Amniotic epithelial cell (primary cell): ENCODE measurements at regions not wholly inside any gene's neighbourhood (a gene's known extent, or its start where the extent isn't known, plus 50 kb on each side); places are given as distances from the start of the nearest gene placed in this dataset.
A peak's percentile ranks its signal among the peaks of the same experiment; 100 is the strongest.
"Not testable (repeated sequence)": the region's sequence is repeated elsewhere in the genome, so short reads cannot be mapped to it uniquely, and the experiment has no call there.

Experiments
- DNase-seq: peaks from one replicate; pipeline ENCODE4 v3.0.0-alpha.2; 2010; ENCODE audit warnings: low read depth

GRCh38 chr2:8370258-8370802, 311.5 kb upstream of the ID2 start:
- no peak for DNase-seq

GRCh38 chr2:8371653-8372052, 310.2 kb upstream of the ID2 start:
- DNase-seq = no peak

- DNase-seq = no peak
Measured at GRCh38 chr2:8374782-8375181, 307.1 kb upstream of the ID2 start.

- DNase-seq = no peak
Measured at GRCh38 chr2:8376603-8377410, 305.0 kb upstream of the ID2 start.

DNA sequence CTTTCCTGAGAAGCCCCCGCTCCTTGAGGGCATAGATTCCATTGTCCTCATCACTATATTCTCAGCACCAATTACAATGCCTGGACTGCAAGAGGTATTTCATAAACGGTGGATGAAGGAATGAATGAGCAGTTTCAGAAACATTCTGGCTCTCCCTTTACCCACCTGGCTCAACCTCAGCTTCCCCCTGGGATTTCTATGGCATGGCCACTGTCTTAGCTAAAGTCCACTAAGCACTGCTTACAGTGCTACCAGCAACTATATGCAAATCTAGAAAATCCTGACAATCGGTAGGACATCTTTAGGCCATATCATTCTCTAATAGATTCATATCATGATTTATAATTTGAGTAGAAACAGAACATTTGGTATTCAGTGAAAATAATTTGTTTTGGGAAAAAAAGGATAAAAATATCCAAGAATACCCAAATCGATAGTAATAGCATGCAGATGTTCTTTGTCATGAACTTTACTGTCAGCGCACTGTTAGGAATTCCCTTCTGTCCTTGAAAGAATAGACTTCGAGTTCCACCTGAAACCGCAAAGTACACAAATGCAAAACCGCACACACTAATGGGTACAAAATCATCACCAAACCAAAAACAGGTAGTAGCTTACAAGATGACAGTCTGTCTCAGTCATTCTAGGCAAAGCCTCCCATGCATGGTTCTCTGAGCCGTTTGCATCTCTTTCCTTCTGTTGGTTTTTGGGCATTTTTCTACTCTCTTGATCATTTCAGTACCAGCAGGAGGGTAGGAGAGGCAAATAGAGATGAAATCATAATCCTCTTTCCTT, 303.6 kb upstream of the ID2 start:
- DNase-seq = no peak

DNA sequence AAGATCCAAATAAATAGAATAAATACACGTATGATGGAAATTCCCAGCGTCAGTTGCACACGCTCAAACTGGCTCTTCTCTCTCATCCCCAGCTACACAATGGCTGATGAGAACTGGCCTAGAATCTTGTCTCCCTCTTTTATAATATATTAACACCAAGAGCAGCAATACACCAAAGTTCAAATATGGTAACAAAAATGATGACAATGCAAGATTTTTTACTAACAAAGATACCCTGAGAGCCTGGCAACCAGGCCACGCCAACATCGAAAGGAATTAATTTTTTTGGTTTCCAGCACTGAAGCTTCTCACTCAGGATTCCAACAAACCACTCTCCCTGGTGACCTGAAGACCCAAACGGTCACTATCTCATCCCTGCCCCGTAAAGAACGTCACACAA, 302.7 kb upstream of the ID2 start:
- no peak for DNase-seq

DNA sequence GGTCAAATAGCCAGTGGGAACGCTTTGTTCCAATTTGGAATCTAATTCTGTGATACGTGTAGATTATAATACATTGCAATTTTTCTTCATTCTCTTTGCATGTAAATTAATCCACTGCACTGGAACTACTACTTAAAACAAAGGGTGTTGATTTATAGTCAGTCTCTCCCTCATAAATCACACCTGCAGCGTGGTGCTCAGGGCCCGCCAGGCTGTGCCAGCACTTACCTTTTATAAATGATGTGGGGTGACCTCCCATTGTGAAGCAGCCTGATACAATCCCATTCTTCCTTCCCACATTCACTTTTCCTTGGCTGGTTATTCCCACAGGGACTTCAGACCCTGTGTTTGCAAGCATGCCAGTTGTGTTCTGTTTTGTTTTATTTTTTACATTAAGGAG, 302.3 kb upstream of the ID2 start:
- DNase-seq = no peak

DNA sequence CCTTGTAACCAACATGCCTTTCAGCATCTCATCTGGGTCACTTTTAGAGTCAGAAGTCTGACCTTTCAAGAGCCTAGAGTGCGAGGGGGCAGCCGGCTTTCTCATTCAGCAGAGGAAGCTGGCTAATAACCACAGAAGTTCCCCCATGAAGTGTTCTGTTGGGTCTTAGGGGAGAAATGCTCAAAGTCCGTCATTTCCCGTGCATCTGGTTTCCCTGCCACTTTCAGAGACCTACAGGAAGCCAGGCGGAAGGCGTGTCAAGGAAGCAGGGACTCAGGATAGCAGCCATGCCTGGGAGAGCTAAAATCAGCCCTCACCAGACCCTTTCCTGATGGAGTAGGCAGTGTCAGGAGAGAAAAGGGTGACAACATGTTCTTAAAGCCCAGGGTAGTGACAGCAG, 301.8 kb upstream of the ID2 start:
- DNase-seq = no peak

- DNase-seq = no peak
Measured at GRCh38 chr2:8380566-8380965, 301.3 kb upstream of the ID2 start.

- DNase-seq = no peak
Measured at GRCh38 chr2:8382485-8382884, 299.4 kb upstream of the ID2 start.

DNA sequence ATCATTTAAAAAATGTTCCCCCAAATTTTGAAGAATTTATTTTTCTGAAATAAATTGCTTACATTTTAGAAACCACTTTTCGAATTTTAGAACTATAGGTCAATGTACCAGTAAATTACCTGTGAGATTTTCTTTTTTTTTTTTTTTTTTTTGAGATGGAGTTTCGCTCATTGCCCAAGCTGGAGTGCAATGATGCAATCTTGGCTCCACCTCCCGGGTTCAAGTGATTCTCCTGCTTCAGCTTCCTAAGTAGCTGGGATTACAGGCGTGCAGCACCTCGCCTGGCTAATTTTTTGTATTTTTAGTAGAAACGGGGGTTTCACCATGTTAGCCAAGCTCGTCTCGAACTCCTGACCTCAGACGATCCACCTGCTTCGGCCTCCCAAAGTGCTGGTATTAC, 295.1 kb upstream of the ID2 start:
- not testable (repeated sequence) for DNase-seq

DNA sequence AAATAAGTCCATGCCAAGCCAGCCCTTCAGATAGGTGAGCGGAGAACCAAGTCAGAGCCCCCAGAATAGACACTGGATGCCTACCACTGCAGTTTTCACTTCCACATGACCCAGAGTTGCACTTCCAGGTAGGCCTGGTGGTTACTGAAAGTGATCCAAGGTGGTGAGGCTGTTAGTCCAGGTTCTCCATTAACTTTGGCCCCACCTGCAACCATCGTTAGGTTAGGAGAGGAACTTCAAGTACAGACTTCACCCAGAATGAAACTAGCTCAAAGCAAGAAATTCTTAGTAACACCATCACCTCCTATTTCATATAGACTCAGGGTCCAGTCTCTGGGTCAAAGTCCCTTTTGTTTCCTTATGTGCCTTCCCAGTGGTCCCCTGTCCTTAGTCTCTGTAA, 293.1 kb upstream of the ID2 start:
- DNase-seq = no peak

GRCh38 chr2:8389431-8390108, 292.3 kb upstream of the ID2 start:
- peak; percentile 48 for DNase-seq

- DNase-seq = no peak
Measured at GRCh38 chr2:8391126-8391525, 290.7 kb upstream of the ID2 start.

DNA sequence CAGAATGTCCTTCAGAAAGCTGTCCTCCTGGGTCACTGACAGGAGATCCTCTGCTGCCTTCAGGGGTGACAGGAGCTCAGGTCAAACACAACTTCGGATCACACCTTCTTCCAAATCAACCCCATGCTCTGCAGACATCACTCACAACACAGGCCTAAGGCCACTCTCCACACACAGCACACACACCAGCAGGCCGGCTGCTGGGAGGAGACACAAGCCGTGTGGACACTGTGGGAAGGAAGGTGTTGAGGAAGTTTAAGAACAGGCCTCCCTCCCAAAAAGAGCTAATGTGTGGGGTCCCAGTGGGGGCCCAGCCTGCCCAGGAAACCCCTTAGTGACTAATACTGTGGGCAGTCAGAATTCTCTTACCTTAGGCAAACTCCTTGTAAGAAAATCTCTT, 290.3 kb upstream of the ID2 start:
- DNase-seq = no peak

GRCh38 chr2:8392098-8392866, 289.6 kb upstream of the ID2 start:
- no peak for DNase-seq

GRCh38 chr2:8393506-8393905, 288.4 kb upstream of the ID2 start:
- DNase-seq = no peak

- DNase-seq = no peak
Measured at GRCh38 chr2:8394131-8394530, 287.7 kb upstream of the ID2 start.

GRCh38 chr2:8394569-8395359, 287.1 kb upstream of the ID2 start:
- no peak for DNase-seq

- DNase-seq = no peak
Measured at GRCh38 chr2:8395718-8396117, 286.1 kb upstream of the ID2 start.

DNA sequence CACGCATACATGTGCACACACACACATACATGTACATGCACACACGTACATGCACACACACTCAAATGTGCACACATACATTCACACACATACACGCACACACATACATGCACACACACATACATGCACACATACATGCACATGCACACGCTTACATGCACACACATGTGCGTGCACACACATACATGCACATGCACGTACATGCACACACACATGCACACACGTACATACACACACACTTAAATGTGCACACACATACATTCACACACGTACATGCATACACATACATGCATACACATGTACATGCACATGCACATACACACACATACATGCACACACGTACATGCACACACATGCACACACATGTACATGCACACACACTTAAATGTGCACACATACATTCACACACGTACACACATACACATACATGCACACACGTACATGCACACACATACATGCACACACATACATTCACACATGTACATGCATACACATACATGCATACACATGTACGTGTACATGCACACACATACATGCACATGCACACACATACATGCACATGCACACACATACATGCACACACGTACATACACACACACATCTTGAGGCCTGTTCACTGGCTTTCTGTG, 283.7 kb upstream of the ID2 start:
- no peak for DNase-seq
